ENCODE measurements at regions not wholly inside any gene's neighbourhood (a gene's known extent, or its start where the extent isn't known, plus 50 kb on each side); places are given as distances from the start of the nearest gene placed in this dataset.

DNA sequence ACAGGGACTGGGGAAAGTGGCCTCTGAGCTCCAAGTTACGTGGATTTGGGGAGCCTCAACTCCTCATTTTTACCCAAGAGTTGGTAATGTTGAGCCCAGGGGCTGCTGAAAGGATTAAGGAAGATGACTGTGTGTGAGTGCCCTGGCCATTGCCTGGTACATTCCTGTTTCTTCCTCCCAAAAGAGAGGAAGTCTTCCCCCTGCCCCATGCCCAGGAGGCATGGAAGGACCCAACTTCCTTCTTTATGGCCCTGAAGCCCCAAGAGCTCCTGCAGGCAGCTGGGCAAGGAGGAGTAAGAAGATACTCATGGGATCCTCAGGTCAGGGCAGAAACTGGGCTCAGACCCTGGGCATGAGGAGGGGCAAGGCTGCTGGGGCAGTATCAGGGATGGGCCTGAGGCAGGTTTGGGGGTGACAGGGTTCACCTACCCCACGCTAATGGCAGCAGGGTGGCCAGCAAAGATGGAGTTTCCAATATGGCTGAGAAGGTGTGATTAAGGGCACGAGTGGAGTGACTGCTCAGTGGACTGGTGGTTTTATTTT is 118.3 kb upstream of the MVB12B start:
- TF ChIP-seq CTCF (IDR thresholded peaks at IDR 0.05) (no peak), POLR2A (IDR thresholded peaks at IDR 0.05) (no peak), POLR2AphosphoS5 (IDR thresholded peaks at IDR 0.05) (no peak), EP300 (IDR thresholded peaks at IDR 0.05) (no peak)

All from suprapubic skin (tissue), 4 donors.